Activated CD8-positive, alpha-beta memory T cell treated with anti-CD3 and anti-CD28 coated beads, Interleukin-2, amount 50 U/mL, for 4 hours (primary cell): ENCODE measurements at regions not wholly inside any gene's neighbourhood (a gene's known extent, or its start where the extent isn't known, plus 50 kb on each side); places are given as distances from the start of the nearest gene placed in this dataset.

Experiments used
- DNase-seq: peaks from one replicate; pipeline ENCODE4 v3.0.0-alpha.2; 2020

DNA sequence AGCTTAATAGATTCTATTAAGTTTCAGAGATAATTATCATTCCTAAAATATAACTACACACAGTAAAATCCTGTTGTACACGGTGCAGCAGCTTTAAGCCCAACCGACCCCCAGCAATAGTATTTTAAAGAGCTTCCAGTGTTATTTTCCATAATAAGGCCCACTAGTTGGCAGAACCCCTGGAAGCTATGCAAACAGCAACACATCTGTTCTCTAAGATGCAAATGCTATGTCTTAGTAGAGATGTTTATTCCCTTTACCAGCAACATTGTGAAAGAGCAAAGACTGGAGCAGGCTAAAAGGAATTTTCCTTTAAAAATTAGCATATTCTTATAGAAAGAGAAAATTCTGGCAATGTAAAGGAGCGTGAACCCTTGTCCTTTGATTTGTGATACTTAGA is 819.7 kb upstream of the ALCAM start:
- DNase-seq = no peak

DNA sequence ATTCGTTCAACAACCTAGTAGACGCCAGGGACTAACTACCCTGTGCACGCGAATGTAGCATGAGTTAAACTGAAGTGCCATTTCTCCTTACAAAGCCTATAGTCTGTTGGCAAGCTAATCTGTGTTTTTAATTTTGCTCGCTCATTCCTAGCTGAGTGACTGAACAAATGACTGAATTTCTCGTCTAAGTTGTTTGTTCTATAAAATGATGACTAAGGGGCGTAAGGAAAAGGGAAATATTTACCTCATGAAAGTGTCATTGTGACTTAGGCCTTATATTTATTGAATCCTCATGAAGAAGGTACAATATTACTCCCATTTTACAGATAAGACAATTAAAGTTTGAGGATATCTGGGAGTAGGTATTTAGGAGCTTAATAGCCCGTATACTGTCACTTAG is 818.3 kb upstream of the ALCAM start:
- DNase-seq = no peak

DNA sequence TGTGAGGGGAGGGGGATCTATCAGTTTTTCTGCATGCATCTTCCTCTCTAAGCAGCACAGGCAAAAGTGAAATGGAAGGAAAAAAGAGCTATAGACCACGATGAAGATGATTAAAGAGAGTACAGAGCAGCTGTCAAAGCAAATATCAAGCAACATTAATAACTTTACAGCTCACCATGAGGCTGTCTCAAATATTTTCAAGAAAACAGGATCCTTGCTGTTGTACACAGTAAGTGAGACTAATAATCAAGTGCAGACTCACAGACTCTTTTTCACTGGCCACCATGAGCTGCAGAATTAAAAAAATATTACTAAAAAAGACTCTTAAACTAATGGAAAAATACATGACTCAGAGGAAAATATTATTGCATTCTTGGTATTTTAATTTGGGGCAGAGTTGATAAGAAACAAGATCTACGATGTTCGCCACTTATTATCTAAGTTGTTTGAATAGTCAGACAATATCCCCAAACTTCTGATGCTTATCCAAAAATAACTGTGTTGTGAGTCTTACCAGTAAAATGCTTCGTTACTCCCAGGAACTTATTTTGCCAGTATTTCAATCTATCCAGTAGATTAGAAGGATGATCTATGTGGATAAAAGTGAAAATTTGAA is 817.5 kb upstream of the ALCAM start:
- DNase-seq = no peak

DNA sequence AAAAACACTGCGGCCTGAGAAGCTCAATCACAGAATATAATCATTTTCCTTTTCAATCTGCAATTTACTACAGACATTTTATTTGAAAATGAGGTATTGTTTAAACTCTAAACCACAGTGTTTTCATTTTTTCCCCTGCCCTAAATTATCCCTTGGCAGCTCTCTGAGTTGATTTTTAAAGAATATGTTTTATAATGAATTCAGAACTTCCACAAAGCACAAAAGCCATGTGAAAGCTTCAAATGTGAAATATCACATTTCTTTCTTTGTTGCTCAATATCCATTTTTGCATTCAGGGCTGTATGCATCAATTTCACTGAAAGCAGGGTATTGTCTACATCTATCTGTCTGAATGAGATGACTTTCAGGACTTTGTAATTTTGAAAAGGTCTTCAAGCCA is 813.6 kb upstream of the ALCAM start:
- DNase-seq = no peak

DNA sequence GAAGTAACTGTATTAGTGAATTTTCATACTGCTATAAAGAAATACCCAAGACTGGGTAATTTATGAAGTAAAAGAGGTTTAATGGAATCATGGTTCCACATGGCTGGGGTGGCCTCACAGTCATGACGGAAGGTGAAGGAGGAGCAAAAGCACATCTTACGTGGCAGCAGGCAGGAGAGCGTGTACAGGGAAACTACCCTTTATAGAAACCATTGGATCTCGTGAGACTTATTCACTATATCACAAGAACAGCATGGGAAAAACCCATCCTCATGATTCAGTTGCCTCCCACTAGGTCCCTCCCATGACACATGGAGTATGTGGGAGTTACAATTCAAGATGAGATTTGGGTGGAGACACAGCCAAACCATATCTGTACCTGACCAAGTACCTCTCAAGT is 812.3 kb upstream of the ALCAM start:
- no peak for DNase-seq

DNA sequence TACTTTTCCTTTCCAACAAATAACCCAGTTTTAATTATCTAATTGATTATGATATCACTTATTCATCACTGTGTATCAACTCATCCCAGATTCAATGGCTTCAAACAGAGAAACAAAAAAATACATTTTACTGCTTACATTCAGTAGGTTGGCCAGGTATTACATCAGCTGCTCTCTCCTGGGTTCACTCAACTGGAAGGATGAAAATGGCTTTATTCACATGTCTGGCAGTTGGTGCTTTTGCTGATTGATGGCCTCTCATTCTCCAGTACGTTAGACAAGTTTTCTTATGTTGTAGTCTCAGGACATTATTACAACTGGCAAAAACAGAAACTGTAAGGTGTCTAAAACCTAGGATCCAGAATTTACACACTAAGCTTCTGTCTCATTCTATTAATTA is 811.0 kb upstream of the ALCAM start:
- no peak for DNase-seq

DNA sequence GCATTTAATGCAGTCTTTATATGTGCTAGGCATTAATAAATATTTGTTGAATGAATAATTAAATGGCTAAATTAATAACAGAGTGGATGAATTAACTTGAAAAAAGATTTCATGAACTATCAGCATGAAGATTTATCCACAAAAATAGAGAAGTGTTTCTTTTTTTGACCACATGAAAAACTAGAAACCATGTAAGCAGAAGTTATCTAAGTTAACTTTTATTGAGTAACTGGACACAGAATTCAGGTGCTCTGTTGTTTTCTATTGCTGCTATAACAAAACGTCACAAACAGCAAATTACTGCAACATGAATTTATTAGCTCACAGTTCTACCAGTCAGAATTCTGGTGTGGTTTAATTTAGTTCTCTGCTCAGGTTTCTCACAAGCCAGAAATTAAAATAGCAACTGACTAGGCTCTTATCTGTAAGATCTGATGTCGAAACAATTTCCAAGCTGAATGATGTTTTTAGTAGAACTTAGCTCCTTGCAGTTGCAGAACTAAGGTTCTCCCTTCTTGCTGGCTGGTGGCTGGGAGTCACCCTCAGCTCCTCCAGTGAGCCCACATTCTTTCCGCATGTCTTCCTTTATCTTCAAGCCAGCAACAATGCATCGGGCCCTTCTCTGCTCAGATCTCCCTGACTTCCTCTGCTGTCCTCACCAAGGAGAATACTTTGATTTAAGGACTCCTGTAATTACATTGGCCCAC is 810.2 kb upstream of the ALCAM start:
- DNase-seq = no peak

DNA sequence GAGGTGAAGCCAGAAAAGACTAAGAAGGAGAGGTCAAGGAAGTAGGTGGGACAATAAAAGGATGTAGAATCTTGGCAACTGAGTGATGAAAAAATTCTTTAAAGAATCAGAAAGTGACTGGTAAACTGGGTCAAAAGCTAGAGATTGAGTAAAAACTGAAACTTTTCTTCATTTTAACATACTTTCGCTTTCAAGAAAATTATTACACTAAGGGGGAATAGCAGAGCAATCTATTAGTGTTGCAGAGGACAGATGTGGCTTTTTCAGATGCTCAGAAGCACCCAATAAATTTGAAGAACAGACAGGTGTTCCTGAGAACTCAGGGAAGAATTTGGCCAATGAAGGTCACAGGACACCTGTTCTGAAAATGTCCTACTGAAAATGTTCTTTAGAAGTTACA is 805.4 kb upstream of the ALCAM start:
- DNase-seq = no peak

DNA sequence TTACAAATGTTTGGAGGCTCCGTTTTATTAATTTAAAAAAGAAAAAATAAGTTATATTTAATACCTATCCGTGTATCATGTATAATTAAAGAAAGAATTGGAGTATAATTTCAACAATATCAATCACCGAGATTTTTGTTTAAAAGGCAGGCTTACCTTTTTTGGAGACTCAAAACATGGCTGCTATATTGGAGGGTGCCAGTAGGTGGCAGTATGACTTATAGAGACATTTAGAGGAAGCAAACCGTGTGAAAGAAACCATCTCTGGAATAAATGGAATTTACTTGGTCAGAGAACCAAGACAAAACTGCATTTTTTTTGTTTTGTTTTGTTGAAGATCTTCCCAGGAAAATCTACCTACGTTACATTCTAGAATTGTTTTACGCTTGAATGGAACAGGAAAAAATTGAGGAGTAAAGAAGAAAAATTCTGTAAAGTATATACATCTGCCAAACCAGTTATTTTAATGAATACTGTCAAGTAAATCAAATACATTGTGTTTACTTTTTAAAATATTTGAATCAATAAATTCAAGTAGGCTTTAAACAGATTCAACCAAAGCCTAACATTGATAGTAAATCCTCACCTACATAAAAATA is 802.6 kb upstream of the ALCAM start:
- peak; percentile 54 for DNase-seq

DNA sequence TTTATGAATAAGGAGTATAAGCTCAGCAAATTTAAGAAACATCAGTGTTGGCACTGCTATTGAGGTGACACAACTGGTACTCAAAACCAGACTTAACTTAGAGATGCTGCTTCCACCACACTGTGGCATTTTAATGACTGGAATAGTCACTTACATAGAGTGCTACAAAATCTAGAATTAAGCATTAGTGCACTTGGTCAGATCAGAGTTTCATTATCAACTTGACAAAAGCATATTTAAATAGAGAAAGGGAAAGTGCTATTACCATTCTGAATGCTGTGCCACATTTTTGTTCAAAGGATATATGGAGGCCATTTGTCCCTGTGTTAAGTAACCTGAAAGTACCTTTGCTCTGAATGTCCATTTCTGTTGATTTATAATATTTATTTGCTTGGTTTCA is 800.7 kb upstream of the ALCAM start:
- DNase-seq = no peak

DNA sequence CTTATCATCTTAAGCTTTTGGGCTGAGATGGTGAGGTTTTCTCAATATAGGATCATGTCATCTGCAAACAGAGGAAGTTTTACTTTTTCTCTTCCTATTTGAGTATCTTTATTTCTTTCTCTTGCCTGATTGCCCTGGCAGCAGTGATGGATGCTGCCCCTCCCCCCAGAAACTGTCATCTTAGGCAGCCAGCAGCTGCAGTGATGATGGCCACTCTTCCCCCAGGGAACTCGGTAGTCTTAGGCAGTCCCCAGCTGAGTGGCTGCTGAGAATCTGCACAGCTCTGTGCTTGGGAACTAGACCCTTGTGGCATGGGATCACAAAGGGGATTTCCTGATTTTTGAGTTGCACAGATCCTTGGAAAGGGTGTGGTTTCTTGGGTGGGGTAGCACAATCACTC is 791.1 kb upstream of the ALCAM start:
- no peak for DNase-seq

DNA sequence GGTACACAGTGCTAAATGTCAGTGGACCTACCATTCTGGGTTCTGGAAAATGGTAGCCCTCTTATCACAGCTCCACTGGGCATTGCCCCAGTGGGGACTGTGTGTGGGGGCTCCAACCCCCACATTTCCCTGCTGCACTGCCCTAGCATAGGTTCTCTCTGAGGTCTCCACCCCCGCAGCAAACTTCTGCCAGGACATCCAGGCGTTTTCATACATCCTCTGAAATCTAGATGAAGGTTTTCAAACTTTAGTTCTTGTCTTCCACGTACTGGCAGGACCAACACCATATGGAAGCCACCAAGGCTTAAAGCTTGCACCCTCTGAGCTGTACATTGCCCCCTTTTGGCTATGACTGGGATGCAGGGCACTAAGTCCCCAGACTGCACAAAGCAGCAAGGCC is 788.2 kb upstream of the ALCAM start:
- DNase-seq = no peak

DNA sequence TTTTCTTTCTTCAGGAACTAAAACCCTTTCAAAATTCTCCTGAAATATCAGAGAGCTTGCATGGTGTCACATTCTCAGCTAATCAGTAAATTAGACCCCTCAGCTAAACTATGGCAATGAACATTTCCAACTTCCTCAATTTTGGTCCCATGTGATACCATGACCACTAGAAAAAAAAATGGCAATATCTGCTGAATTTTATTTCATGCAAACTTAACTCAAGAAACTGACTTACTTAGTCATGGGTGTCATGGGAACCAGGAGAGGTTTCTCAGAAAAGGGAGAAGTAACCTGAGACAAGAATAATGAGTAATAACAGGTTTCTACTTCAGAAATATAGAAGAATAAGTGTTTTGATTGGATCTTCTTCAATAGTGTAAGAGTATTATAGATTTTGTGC is 784.6 kb upstream of the ALCAM start:
- DNase-seq = no peak

DNA sequence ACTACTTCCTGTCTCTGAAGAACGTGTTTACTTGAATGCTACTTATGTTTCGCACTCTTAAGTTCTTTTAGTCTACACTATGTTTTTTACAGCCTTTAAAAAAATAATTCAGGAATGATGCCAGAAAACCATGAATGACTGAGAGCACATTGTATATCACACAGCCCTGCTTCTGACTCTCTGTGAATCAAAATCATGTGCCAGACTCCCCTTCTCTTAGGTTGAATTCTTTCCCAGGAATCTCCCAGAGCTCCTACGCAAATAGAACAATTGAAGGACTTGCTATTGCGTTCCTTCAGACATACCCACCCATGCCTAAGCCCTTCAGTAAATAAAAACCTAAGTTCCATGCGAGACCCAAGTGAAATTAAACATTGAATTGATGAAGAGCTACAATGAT is 782.0 kb upstream of the ALCAM start:
- no peak for DNase-seq

DNA sequence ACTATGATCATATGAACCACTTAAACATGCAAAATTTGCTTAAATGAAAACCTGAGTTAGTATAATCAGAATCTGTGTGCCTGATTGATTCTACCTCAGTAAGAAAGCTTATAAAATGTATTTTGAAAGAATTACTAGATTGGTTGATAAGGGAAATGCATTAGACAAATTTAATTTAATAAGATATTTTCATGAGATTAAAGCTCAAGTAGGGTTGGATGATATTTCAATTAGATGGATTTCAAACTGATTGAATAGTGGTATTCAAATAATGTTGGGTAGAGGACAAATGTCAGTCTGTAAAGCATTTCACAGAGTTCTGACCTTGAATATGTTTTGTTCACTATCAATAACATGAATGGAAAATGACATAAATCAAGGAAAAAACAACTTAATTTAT is 780.4 kb upstream of the ALCAM start:
- no peak for DNase-seq

DNA sequence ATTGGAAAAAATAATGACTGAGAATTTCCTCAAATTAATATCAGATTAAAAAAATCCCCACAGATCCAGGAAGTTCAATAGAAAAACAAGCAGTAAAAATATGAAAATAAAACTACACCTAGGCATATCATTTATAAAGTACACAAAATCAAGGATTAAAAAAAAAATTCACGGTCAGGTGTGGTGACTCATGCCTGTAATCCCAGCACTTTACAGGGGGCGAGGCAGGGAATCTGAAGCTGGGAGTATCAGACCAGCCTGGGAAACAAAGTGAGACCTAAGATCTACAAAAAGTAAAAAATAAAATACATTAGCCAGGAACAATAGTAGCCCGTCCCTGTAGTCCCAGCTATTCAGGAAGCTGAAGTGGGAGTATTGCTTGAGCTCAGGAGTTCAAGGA is 778.3 kb upstream of the ALCAM start:
- DNase-seq = no peak

DNA sequence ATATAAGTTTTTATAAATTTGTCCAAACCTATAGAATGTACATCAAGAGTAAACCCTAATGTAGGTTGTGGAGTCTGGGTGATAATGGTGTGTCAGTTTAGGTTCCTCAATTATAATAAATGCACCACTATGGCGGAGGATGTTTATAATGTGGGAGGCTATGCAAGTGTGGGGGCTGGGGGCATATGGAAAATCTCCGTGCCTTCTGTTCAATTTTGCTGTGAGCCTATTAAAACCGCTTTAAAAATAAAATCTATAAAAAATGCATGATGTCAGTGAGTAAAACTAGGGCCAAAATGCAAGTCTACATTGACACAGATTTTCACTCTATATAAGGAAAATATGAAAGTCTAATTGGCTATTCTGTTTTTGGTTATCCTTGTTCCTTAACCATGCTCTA is 774.9 kb upstream of the ALCAM start:
- DNase-seq = no peak

DNA sequence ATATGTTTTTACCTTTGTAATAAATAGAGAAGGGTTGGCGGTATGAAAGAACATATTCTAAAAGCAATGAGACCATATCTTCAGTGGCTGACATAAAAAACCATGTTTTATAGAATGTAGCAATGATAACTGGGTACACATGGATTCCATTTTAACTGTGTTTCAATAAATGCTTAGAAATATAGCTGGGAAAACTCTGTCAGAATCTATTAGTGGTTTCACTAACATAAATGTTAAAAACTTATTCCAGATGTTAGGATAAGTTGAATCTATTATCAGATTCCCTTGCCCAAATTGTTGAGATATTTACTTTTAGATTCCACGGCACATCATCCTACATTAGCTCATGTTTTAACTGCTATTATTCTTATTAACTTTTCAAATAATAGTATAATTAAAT is 772.2 kb upstream of the ALCAM start:
- no peak for DNase-seq

DNA sequence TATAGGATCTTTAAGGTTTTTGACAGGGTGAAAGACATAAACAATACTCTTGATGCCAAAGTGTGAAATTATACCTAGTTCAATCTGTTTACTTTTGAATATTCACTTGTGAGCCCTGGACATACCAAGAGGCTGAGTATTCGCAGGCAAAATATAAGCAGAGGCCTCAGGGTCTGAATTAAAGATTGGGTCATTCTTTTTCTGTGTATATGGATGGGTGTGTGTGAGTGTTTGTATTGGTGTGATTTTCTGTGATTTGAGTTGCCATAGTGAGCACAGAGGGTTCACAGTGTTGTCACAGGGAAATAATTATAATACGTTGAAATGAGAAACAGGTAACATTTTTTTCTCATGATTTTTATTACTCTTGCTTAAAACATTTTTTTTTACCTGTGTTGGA is 770.7 kb upstream of the ALCAM start:
- no peak for DNase-seq

DNA sequence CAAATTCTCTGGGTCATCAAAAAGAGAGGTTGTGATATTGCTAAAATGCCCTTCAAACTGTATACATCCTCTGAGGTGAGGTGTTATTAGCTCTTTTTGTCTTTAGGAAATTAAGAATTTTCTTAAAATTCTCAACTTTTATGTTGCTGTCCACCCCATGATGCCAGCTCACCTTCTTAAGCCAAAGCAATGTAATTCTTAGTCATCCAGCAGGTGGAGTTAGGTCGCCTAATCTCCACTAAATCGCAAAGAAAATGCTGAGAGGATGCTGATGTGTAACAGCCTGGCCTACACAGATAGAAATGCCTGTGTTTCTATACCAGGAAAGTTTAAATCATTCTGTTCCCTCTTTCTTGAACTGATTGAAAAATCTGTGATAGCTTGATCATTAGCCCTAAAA is 770.2 kb upstream of the ALCAM start:
- DNase-seq = no peak

DNA sequence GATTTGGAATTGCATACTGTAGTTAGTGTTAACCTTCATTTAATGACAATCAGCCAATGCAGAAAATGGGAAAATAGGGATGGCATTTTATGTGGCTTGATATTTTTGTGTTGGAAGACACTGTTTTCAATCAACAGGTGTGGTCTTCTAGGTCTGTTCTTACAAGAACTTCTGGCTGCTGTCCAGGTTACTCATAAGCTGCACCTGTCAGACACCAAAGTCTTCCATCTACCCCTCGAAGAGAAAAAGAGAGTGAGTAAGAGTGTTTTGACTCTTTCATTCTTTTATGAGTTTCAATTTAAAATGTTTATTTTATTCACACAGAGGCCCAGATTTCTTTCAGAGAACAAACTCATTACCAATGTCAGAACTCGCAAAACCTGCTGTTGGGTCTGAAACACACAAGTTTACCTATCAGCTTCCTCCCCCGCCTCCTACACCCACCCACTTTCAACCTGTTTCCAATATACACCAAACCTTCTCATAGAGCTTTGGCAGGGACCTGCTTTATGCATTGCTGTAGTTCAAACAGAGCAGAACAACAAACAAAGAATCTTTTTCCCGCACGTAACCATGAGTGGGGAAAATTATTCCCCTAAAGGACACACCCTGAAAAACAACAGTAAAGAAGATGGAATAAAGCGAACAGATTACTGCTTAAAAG is 767.7 kb upstream of the ALCAM start:
- no peak for DNase-seq

DNA sequence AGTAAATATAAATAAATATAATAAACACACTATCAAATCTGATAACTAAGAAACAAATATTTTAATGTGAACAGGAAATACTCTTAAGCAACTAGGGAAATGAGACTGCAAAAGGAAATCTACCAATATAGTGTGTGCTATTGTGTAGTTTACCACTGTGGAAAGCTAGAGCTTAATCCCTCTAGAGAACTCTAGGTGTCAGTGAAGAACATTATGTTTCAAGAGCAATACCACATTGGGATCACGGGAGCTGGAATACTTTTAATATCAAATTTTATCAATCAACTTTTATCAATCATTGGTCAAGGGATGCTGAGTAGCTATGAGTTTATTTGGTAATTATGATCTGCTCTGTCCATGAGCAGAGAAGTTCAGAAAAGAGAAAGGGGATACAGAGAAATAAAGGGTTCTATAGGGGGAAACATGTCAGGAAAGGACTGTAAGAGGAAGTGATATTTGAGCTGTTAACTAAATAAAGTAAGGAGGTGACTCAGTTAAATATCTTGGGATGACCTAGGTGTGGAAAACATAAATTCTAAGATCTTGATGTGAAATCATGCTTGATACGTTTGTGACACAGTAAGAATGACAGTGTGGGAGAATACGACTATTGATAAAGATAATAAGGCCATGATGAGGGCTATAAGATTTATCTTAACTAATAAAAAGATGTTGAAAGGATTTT is 762.2 kb upstream of the ALCAM start:
- DNase-seq = no peak

DNA sequence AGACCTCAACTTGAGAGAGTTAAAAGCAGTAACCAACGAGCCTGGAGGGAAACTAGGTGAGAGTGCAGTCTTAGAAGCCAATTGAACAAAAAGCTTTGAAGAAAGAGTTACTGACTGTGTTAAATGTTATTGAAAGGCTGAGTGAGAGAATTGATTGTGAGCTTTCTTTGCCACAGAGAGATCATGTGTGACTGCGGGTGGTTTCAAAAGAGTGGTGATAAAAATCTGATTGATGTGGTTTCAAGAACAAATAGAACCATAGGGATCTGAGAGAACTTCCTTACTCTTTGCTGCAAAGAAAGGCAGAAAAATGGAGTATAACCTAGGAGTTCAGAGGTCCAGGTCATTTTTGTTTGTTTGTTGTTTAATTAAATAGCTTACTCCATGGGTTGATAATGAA is 759.9 kb upstream of the ALCAM start:
- no peak for DNase-seq
